GM18951 (cell line): ENCODE measurements at regions not wholly inside any gene's neighbourhood (a gene's known extent, or its start where the extent isn't known, plus 50 kb on each side); places are given as distances from the start of the nearest gene placed in this dataset.
"Not testable (repeated sequence)": the region's sequence is repeated elsewhere in the genome, so short reads cannot be mapped to it uniquely, and the experiment has no call there.

Source experiments
- POLR2A ChIP-seq: IDR thresholded peaks from 4 replicates; pipeline ENCODE4 v1.6.1; 2011; ENCODE audit warnings: mild to moderate bottlenecking; ENCODE audit not compliant: insufficient read length, insufficient read depth; ENCODE audit errors: extremely low read depth
- in situ Hi-C: fragments of 300-500 bp; cut with MboI; formaldehyde crosslinking; loops from one replicate; pipeline ENCODE4 v1.12.0; 2022; ENCODE audit warnings: low sequenced_read_pairs, mixed read lengths, inconsistent platforms; ENCODE audit not compliant: unreplicated experiment

GRCh38 chr7:79658304-79658703, 204.8 kb upstream of the MAGI2 start:
- in situ Hi-C loops: no loop called here

GRCh38 chr7:79653136-79653631, 199.7 kb upstream of the MAGI2 start:
- in situ Hi-C loops: no loop called here
- no peak for TF ChIP-seq POLR2A

More at GRCh38 chr7:79658304-79658703, 204.8 kb upstream of the MAGI2 start:
- TF ChIP-seq POLR2A: no peak

- in situ Hi-C loops: no loop called here
- TF ChIP-seq POLR2A: no peak
Measured at GRCh38 chr7:79652619-79653018, 199.2 kb upstream of the MAGI2 start.

- in situ Hi-C loops: no loop called here
- no peak for TF ChIP-seq POLR2A
Measured at GRCh38 chr7:79647711-79648110, 194.2 kb upstream of the MAGI2 start.

GRCh38 chr7:79646278-79646677, 192.8 kb upstream of the MAGI2 start:
- in situ Hi-C loops: no loop called here
- no peak for TF ChIP-seq POLR2A

GRCh38 chr7:79636849-79637248, 183.4 kb upstream of the MAGI2 start:
- no peak for TF ChIP-seq POLR2A
- in situ Hi-C loops: no loop called here

GRCh38 chr7:79625921-79626320, 172.5 kb upstream of the MAGI2 start:
- in situ Hi-C loops: not testable (repeated sequence)

- in situ Hi-C loops: no loop called here
- no peak for TF ChIP-seq POLR2A
Measured at GRCh38 chr7:79624336-79624735, 170.9 kb upstream of the MAGI2 start.

GRCh38 chr7:79622781-79623180, 169.3 kb upstream of the MAGI2 start:
- no peak for TF ChIP-seq POLR2A
- in situ Hi-C loops: no loop called here

GRCh38 chr7:79620291-79620690, 166.8 kb upstream of the MAGI2 start:
- in situ Hi-C loops: no loop called here
- TF ChIP-seq POLR2A: no peak

GRCh38 chr7:79619216-79619615, 165.7 kb upstream of the MAGI2 start:
- TF ChIP-seq POLR2A: no peak
- in situ Hi-C loops: no loop called here

- in situ Hi-C loops: no loop called here
- TF ChIP-seq POLR2A: no peak
Measured at GRCh38 chr7:79615871-79616640, 162.6 kb upstream of the MAGI2 start.

- in situ Hi-C loops: no loop called here
- TF ChIP-seq POLR2A: no peak
Measured at GRCh38 chr7:79615466-79615865, 162.0 kb upstream of the MAGI2 start.

GRCh38 chr7:79612903-79613302, 159.4 kb upstream of the MAGI2 start:
- no peak for TF ChIP-seq POLR2A
- in situ Hi-C loops: no loop called here
